H9 (cell line): ENCODE measurements at regions not wholly inside any gene's neighbourhood (a gene's known extent, or its start where the extent isn't known, plus 50 kb on each side); places are given as distances from the start of the nearest gene placed in this dataset.

Experiments used
- DNase-seq: peaks from one replicate; pipeline ENCODE4 v3.0.0-alpha.2; 2017
- H2AFZ ChIP-seq: one replicate; pipeline ENCODE4 v1.6.1; 2013; ENCODE audit warnings: mild to moderate bottlenecking, low read length, control low read depth, moderate library complexity
- H2AK5ac ChIP-seq: 2 replicates; pipeline ENCODE4 v1.6.1; 2013; ENCODE audit warnings: low read length, control low read depth, mixed read lengths; ENCODE audit not compliant: insufficient read length
- H2BK120ac ChIP-seq: one replicate; pipeline ENCODE4 v1.6.1; 2013; ENCODE audit warnings: low read depth, mild to moderate bottlenecking, low read length, control low read depth, inconsistent platforms; ENCODE audit not compliant: poor library complexity, severe bottlenecking
- H2BK12ac ChIP-seq: 2 replicates; pipeline ENCODE4 v1.6.1; 2013; ENCODE audit warnings: low read length, control low read depth, mixed read lengths, low read depth; ENCODE audit not compliant: insufficient read length
- H2BK15ac ChIP-seq: 2 replicates; pipeline ENCODE4 v1.6.1; 2013; ENCODE audit warnings: low read depth, low read length, control low read depth
- H2BK20ac ChIP-seq: one replicate; pipeline ENCODE4 v1.6.1; 2013; ENCODE audit warnings: low read depth, mild to moderate bottlenecking, low read length, control low read depth, inconsistent platforms; ENCODE audit not compliant: poor library complexity, severe bottlenecking
- H2BK5ac ChIP-seq: 2 replicates; pipeline ENCODE4 v1.6.1; 2013; ENCODE audit warnings: low read length, control low read depth, mixed read lengths; ENCODE audit not compliant: insufficient read length
- H3K14ac ChIP-seq: 2 replicates; pipeline ENCODE4 v1.6.1; 2013; ENCODE audit warnings: low read length, control low read depth; ENCODE audit not compliant: insufficient read depth
- H3K18ac ChIP-seq: 2 replicates; pipeline ENCODE4 v1.6.1; 2013; ENCODE audit warnings: low read depth, mild to moderate bottlenecking, mixed read lengths, low read length, control low read depth; ENCODE audit not compliant: insufficient read length
- H3K23ac ChIP-seq: 2 replicates; pipeline ENCODE4 v1.6.1; 2013; ENCODE audit warnings: low read length, control low read depth, mixed read lengths, low read depth; ENCODE audit not compliant: insufficient read length
- H3K23me2 ChIP-seq: 2 replicates; pipeline ENCODE4 v1.6.1; 2013; ENCODE audit warnings: low read depth, mild to moderate bottlenecking, mixed read lengths, low read length, control low read depth; ENCODE audit not compliant: insufficient read length, poor library complexity, severe bottlenecking
- H3K27ac ChIP-seq: 2 replicates; pipeline ENCODE4 v1.5.1; 2013; ENCODE audit warnings: low read length, control low read depth, mixed read lengths, low read depth; ENCODE audit not compliant: insufficient read length
- H3K27me3 ChIP-seq: 2 replicates; pipeline ENCODE4 v1.6.1; 2013; ENCODE audit warnings: low read length, control low read depth, inconsistent platforms; ENCODE audit not compliant: insufficient read depth
- H3K4ac ChIP-seq: 2 replicates; pipeline ENCODE4 v1.6.1; 2013; ENCODE audit warnings: low read depth, mild to moderate bottlenecking, control low read depth, inconsistent platforms, low read length, moderate library complexity
- H3K4me1 ChIP-seq: 2 replicates; pipeline ENCODE4 v1.6.1; 2013; ENCODE audit warnings: low read length, control low read depth, inconsistent platforms; ENCODE audit not compliant: insufficient read depth
- H3K4me2 ChIP-seq: 2 replicates; pipeline ENCODE4 v1.6.1; 2013; ENCODE audit warnings: low read length, control low read depth, mixed read lengths; ENCODE audit not compliant: insufficient read length, insufficient read depth
- H3K56ac ChIP-seq: 2 replicates; pipeline ENCODE4 v1.6.1; 2013; ENCODE audit warnings: low read depth, mild to moderate bottlenecking, mixed read lengths, low read length, control low read depth; ENCODE audit not compliant: insufficient read length
- H3K79me1 ChIP-seq: 2 replicates; pipeline ENCODE4 v1.6.1; 2013; ENCODE audit warnings: low read depth, mild to moderate bottlenecking, moderate library complexity, low read length, control low read depth, inconsistent platforms; ENCODE audit not compliant: insufficient read depth, poor library complexity, severe bottlenecking
- H3K79me2 ChIP-seq: 2 replicates; pipeline ENCODE4 v1.6.1; 2013; ENCODE audit warnings: low read length, control low read depth, inconsistent platforms; ENCODE audit not compliant: insufficient read depth
- H3K9ac ChIP-seq: 2 replicates; pipeline ENCODE4 v1.6.1; 2013; ENCODE audit warnings: low read length, control low read depth, mixed read lengths; ENCODE audit not compliant: insufficient read length; ENCODE audit errors: extremely low read depth
- H3K9me3 ChIP-seq: one replicate; pipeline ENCODE4 v1.6.1; 2013; ENCODE audit warnings: low read depth, low read length, inconsistent platforms; ENCODE audit not compliant: control insufficient read depth
- H3T11ph ChIP-seq: one replicate; pipeline ENCODE4 v1.6.1; 2013; ENCODE audit warnings: mild to moderate bottlenecking, low read length, control low read depth, inconsistent platforms
- H4K20me1 ChIP-seq: one replicate; pipeline ENCODE4 v1.6.1; 2013; ENCODE audit not compliant: control insufficient read depth, insufficient read length, insufficient read depth
- H4K5ac ChIP-seq: 2 replicates; pipeline ENCODE4 v1.6.1; 2013; ENCODE audit warnings: low read depth, mild to moderate bottlenecking, mixed read lengths, low read length, control low read depth; ENCODE audit not compliant: insufficient read length
- H4K8ac ChIP-seq: replicated peaks from 2 replicates; pipeline ENCODE4 v1.6.1; 2013; ENCODE audit warnings: low read length, control low read depth, mixed read lengths, low read depth; ENCODE audit not compliant: insufficient read length
- H4K91ac ChIP-seq: 2 replicates; pipeline ENCODE4 v1.6.1; 2013; ENCODE audit warnings: low read depth, mild to moderate bottlenecking, moderate library complexity, mixed read lengths, low read length, control low read depth; ENCODE audit not compliant: insufficient read length
- H3K27ac Mint-ChIP-seq, 3 experiments: 2 replicates in 2 of 3; 3 replicates in 1 of 3; pipeline ENCODE4 v1.8.0; 2020 to 2021; ENCODE audit warnings: mixed read lengths in 3 of 3, mild to moderate bottlenecking in 1 of 3, moderate library complexity in 1 of 3
- H3K27me3 Mint-ChIP-seq: 2 replicates; pipeline ENCODE4 v1.8.0; 2021; ENCODE audit warnings: low read depth, mild to moderate bottlenecking, moderate library complexity, mixed read lengths
- H3K36me3 Mint-ChIP-seq, 3 experiments: 2 replicates in 2 of 3; 3 replicates in 1 of 3; pipeline ENCODE4 v1.8.0; 2020 to 2021; ENCODE audit warnings: low read depth in 3 of 3, mixed read lengths in 3 of 3; ENCODE audit not compliant: insufficient read depth in 1 of 3
- H3K4me1 Mint-ChIP-seq, 2 experiments: 2 replicates each; pipeline ENCODE4 v1.8.0; 2020; ENCODE audit warnings: mixed read lengths in 2 of 2
- H3K4me3 Mint-ChIP-seq, 2 experiments: 2 replicates in 1 of 2; 3 replicates in 1 of 2; pipeline ENCODE4 v1.8.0; 2020 to 2021; ENCODE audit warnings: mild to moderate bottlenecking in 2 of 2, mixed read lengths in 2 of 2, moderate library complexity in 1 of 2
- H3K9me3 Mint-ChIP-seq, 2 experiments: 2 replicates in 1 of 2; 3 replicates in 1 of 2; pipeline ENCODE4 v1.8.0; 2020; ENCODE audit warnings: mild to moderate bottlenecking in 2 of 2, mixed read lengths in 2 of 2, moderate library complexity in 1 of 2
- WGBS: extraction: QIAGEN DNeasy Blood & Tissue Kit; methylation state at CpG from one replicate; pipeline ENCODE4 v1.1.7; 2013; ENCODE audit warnings: missing lambda C conversion rate, low lambda C conversion rate, mixed read lengths; ENCODE audit not compliant: insufficient read length; ENCODE audit errors: extremely low coverage; 5-methylcytosine and 5-hydroxymethylcytosine counted together
- TF ChIP-seq, protein P1 (sequence below): fragments of 200-600 bp; sonication (generic); conservative IDR thresholded peaks from 3 replicates; pipeline ENCODE4 v1.8.0; 2021; ENCODE audit warnings: antibody characterized with exemption, mild to moderate bottlenecking

DNA sequence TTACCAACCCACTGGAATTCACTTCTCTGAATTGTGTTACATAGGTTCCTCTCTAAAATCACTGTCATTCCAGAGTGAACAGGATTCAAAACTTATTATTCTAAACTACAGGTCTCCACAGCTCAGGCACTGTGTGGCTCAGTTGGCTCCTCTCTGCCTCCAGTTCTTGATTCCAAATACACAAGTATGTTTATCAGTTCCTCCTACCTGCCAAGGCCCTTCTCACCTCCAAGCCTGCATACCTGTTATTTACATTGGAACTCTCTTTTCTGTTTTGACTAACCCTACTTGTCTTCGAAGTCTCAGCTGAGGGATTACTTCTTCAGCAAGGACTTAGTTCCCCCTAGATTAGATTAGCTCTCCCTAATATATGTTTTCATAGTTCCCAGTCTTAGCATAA lies 397.6 kb upstream of the TMTC1 start:
- no peak overlapping the region for H2AK5ac ChIP-seq
- H3K4me2 ChIP-seq = no peak overlapping the region
- no peak overlapping the region for H3K27ac ChIP-seq
- no peak overlapping the region for H3K27ac Mint-ChIP-seq
- no peak overlapping the region for H3K4ac ChIP-seq
- no peaks in the 10 kb centered on the region for H3K4me1 Mint-ChIP-seq
- H2BK20ac ChIP-seq = no peak overlapping the region
- DNase-seq = no peak
- no peaks in the 10 kb centered on the region for H4K20me1 ChIP-seq
- no peak overlapping the region for H2BK120ac ChIP-seq
- no peaks in the 10 kb centered on the region for H3K79me1 ChIP-seq
- H2BK12ac ChIP-seq = no peak overlapping the region
- H4K5ac ChIP-seq = no peak overlapping the region
- no peaks in the 10 kb centered on the region for H3K27me3 ChIP-seq
- no peak overlapping the region for H3K9ac ChIP-seq
- no peak overlapping the region for H4K8ac ChIP-seq
- no peak overlapping the region for H2AFZ ChIP-seq
- no peak overlapping the region for H3K18ac ChIP-seq
- no peaks in the 10 kb centered on the region for H3K79me2 ChIP-seq
- H2BK5ac ChIP-seq = no peak overlapping the region
- H3K4me3 Mint-ChIP-seq = no peak overlapping the region
- TF ChIP-seq, protein P1, sequence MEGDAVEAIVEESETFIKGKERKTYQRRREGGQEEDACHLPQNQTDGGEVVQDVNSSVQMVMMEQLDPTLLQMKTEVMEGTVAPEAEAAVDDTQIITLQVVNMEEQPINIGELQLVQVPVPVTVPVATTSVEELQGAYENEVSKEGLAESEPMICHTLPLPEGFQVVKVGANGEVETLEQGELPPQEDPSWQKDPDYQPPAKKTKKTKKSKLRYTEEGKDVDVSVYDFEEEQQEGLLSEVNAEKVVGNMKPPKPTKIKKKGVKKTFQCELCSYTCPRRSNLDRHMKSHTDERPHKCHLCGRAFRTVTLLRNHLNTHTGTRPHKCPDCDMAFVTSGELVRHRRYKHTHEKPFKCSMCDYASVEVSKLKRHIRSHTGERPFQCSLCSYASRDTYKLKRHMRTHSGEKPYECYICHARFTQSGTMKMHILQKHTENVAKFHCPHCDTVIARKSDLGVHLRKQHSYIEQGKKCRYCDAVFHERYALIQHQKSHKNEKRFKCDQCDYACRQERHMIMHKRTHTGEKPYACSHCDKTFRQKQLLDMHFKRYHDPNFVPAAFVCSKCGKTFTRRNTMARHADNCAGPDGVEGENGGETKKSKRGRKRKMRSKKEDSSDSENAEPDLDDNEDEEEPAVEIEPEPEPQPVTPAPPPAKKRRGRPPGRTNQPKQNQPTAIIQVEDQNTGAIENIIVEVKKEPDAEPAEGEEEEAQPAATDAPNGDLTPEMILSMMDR = no peak
- no peak overlapping the region for H2BK15ac ChIP-seq
- no peak overlapping the region for H3K56ac ChIP-seq
- H3K9me3 Mint-ChIP-seq = peaks cover 2 to 10% of the 10 kb centered on the region in 2 experiments; a peak in 4 of 5 replicates
- no peaks in the 10 kb centered on the region for H3K4me1 ChIP-seq
- no peak overlapping the region for H4K91ac ChIP-seq
- no peaks in the 10 kb centered on the region for H3K36me3 Mint-ChIP-seq
- no peak overlapping the region for H3T11ph ChIP-seq
- H3K23me2 ChIP-seq = no peaks in the 10 kb centered on the region
- WGBS = no CpG with 5 or more reads among the region's 1 CpG
- no peaks in the 10 kb centered on the region for H3K27me3 Mint-ChIP-seq
- H3K14ac ChIP-seq = no peak overlapping the region
- H3K9me3 ChIP-seq = no peaks in the 10 kb centered on the region
- no peak overlapping the region for H3K23ac ChIP-seq
